Astrocyte of the hippocampus (primary cell): ENCODE measurements at regions not wholly inside any gene's neighbourhood (a gene's known extent, or its start where the extent isn't known, plus 50 kb on each side); places are given as distances from the start of the nearest gene placed in this dataset.
A peak's percentile ranks its signal among the peaks of the same experiment; 100 is the strongest.

ENCODE experiments used
- DNase-seq: peaks from one replicate; pipeline ENCODE4 v3.0.0; 2011; ENCODE audit warnings: low read depth, low spot score

DNA sequence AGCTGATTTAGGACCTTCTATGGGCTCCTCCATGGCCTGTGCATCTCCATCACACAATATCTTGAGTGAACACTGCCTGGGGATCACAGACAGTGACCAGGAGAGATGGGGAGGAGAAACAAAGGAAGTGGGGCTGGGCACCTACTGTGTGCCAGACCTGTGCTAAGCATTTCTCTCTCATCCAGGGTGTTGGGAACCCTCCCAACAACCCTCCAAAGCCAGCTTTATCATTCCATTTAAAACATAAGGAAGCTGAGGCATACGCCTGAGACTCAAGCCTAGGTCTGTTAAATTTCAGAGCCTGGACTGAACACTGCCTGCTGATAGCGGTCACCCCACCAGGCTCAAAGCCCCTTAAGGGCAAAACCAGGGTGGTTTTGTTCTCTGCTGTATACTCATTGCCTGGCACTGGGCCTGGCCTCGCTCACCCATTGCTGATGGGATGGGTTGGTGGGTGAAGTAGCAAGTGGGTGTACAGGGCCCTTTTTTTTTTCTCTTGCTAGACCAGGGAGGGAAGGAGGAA is 130.1 kb downstream of the MN1 start:
- no peak for DNase-seq

DNA sequence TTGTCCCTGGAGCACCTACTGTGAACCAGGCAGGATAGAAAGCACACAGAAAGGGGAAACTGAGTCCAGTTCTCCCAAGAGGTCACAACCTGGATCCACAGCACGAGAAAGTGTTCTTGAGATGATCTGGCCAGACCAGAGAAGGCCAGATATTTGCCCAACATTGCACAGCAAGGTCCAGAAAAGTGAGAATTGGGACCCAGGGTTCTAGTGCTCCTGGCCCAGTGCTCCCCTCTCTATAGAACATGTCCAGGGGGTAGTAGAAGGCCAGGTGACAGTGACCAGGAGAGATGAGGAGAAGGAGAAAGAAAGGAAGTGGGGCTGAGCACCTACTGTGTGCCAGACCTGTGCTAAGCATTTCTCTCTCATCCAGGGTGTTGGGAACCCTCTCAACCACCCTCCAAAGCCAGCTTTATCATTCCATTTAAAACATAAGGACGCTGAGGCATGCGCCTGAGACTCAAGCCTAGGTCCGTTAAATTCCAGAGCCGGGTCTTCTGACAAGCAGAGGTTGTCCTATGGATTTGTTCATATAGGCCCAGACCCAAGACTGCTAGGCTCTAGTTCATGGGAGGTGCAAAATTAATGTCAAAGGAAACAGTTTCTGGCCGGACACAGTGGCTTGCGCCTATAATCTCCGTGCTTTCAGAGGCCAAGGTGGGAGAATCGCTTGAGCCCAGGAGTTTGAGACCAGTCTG is 128.7 kb downstream of the MN1 start:
- no peak for DNase-seq

- no peak for DNase-seq
These were observed 127.7 kb downstream of the MN1 start for GRCh38 chr22:27673839-27674238.

DNA sequence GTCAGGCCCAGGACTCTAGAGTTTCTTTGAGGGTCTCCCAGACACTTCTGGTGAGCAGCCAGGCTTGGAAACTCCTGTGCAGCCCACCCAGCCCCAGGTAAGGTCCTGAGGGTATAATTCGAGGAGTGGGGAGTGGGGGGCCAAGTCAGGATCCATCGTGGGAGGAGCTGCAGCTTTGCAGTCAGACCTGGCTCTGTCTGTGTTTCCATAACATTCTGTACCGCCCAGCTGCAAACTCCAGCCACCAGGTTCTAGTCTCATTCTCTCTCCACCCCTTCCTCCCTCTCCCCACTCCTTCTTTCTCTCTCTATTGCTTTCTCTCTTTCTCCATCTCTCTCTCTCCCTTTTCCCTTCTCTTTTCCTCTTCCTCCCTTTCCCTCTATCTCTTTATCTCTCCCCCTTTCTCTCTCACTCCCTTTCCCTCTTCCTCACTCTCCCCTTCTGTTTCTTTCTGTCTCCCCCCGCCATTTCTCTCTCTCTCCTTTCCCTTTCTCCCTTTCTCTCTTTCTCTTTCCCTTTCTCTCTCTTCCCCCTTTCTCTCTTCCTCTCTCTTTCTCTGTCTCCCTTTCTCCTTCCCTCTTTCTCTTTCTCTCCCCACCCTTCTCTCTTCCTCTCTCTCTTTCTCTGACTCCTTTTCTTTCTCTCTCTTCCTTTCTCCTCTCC is 127.2 kb downstream of the MN1 start:
- no peak for DNase-seq

- no peak for DNase-seq
These were observed 124.9 kb downstream of the MN1 start for GRCh38 chr22:27676545-27677213.

DNA sequence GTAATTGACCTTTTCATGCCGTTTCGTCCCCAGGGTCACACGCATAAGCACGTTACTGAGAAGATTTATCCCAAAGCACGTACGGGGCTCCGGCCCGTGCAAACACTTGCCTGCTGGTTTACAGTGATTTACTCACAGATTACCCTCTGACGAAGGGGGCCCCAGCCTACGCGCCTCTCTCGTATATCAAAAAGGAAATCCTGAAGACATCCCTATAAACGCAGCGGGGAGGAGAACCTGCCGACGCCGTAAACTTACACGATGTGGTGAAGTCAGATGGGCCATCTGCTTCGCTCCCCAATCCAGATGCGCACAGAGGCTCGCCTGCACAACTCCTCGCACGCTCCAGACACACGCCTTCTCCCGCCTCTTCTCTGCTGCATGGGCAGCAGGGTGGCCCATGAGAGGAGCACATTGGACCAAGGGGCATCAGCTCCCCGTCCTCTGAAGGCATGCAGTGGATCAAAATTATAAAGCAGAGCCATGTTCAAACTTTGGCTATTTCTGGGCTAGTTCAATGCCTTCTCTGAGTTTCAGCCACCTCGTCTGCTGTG is 123.6 kb downstream of the MN1 start:
- DNase-seq: no peak

GRCh38 chr22:27679176-27679575 is 122.4 kb downstream of the MN1 start:
- DNase-seq: no peak

DNA sequence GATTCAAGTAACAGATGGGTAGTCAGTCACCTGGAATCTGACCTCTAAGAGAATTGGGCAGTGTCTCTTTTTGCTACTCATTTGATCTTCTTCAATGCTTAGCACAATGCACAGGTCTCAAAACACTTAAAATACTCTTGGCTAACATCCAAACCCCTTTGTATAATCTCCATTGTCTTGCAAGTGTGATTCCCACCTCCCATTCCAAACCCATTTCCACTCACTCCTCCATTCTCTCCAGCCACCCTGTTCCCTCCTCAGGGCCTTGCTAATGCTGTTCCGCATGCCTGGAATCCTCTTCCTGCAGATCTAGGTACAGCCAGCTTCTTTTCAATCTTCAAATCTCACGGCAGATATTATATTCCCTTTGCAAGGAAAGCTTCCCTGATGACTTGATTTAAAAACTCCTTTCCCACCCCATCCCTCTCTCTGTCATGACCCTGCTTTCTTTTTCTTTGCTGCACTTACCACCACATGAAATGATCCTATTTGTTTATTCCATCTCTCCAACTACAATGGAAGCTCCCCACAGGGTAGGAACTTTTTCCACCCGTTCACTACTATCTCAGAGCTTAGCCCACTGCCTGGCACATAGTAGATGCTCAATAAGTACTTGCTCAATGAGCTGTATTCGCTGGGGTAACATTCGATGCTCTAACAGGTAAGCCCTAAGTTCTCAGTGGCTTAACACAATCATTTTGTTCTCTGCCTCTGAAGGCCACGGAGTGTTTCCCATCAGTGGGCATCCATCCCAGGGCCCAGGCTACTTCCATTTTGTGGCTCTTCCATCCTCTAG is 121.7 kb downstream of the MN1 start:
- DNase-seq: no peak

- DNase-seq: no peak
These were observed 120.9 kb downstream of the MN1 start for GRCh38 chr22:27680636-27681035.

- no peak for DNase-seq
These were observed 120.5 kb downstream of the MN1 start for GRCh38 chr22:27681037-27681436.

GRCh38 chr22:27682437-27682836 is 119.1 kb downstream of the MN1 start:
- no peak for DNase-seq

DNA sequence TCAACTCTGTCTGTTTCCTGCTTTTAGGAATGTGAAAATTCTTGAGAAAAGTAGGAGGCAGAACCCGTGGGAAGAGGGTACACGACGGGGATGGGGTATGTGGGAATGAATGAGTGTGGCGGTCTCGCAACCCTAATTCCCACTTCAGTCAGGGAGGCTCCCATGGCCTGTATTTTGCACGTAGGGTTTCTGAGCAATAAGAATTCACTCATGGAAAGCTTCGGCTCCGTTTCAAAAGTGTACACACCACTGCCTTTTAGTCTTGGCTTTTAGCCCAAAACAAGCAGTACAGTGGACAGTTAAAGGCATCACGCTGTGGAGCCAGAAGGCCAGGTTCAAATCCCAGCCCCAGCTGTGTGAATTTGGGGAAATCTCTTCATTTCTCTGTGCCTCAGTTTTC is 116.7 kb downstream of the MN1 start:
- no peak for DNase-seq

GRCh38 chr22:27685515-27685914 is 116.0 kb downstream of the MN1 start:
- DNase-seq: no peak

DNA sequence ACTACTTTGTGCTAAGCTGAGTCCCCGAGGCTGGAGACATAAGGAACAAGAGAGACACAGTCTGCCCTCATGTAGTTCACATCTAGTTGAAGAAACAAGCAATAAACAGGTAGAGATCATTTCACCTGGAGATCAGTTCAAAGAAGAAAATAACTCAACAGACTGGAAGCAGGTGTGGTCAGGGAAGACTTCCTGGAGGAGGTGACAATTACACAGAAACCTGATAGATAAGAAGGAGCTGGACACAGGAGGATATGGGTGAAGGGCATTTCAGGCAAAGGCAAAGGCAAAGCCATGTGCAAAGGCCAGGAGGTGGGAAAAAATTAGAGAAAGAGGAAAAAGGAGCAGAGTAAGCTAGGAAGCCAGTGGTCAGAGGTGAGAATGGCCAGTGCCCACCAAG is 115.6 kb downstream of the MN1 start:
- no peak for DNase-seq

DNA sequence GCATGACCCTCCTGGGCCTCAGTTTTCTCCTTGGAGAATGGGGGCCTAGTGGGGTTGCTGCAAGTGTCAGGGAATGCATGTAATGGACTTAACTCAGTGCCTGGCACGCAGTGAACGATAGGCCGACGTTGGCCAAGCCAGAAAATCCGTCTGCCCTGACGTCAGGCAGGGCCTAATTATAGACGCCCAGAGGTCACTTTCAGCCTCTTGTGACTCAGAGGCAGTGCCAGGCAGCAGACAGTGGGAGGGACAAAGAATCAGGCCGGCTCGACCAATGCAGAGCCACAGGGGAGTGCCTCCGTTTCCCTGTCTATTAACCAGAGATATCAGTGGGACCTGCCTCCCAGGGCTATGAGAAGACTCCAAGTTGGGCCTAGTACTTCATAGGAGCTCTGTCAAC is 115.0 kb downstream of the MN1 start:
- DNase-seq: peak; percentile 86

GRCh38 chr22:27687984-27688545 is 113.5 kb downstream of the MN1 start:
- no peak for DNase-seq

DNA sequence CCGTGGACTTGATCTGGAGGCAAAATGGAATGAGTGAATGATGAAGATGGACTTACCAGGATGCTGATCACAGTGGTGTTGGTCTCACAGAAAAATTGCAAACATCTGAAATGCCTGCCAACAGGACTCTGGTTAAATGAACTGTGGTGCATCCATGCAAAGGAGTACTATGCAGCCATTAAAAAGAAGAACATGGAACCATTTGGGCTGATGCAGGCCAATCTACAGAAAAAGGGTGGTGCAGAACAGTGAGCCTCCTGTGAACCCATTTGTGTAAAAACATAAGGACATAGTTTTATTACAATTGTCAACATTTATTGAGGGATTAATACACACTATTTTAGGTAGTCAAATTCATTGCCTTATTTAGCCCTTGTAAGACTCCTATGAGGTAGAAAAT is 111.9 kb downstream of the MN1 start:
- DNase-seq: no peak

DNA sequence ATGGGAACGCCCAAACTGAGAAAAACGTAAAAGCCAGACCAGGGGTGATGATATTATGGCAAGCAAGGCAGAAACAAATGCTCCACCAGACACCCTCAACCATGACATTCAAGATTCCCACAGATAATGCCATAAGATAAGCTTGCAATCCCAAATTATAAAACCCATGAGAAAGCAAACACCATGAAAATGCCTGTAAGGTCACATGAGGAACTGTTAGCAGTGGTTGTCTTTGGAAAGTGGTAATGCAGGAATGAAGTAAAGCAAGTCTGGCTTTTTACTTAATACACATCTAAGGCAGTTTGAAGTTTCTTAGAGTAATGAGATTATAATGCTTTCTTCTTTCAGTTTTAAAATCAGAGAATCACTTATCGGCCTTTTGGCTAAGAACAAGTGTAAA is 111.0 kb downstream of the MN1 start:
- DNase-seq: no peak

GRCh38 chr22:27692243-27692642 is 109.3 kb downstream of the MN1 start:
- DNase-seq: no peak

GRCh38 chr22:27695925-27696324 is 105.6 kb downstream of the MN1 start:
- no peak for DNase-seq

DNA sequence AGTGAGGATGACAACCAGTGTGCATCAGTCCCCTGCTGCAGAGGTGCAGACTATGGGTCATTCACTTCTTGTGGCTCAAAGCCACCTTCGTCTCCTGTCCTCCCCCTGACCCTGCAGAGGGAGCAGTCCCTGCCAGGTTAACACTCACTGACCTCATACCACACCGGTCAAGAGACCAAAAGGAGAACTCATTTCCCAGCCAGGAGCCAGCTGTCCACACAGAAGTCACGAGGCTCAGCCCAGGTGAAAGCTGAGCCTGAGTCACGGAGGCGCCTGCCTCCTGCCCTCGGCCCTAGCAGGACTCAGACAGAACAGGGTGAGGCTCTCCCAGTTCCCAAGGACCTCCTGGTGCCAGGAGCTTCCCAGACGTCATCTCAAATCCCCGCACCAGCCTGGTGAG is 103.7 kb downstream of the MN1 start:
- DNase-seq: no peak
